Activated CD4-positive, alpha-beta T cell treated with anti-CD3 and anti-CD28 coated beads, Interleukin-2, amount 10 ng/mL, durations not matched to agents 24 days and 14 days (primary cell): ENCODE measurements at regions not wholly inside any gene's neighbourhood (a gene's known extent, or its start where the extent isn't known, plus 50 kb on each side); places are given as distances from the start of the nearest gene placed in this dataset.

Experiments
- DNase-seq: peaks from one replicate; pipeline ENCODE4 v3.0.0; 2022
- H3K27ac Mint-ChIP-seq: one replicate; pipeline ENCODE4 v1.8.0; 2022; ENCODE audit warnings: mild to moderate bottlenecking, mixed read lengths
- H3K27me3 Mint-ChIP-seq: one replicate; pipeline ENCODE4 v1.8.0; 2022; ENCODE audit warnings: mixed read lengths
- H3K36me3 Mint-ChIP-seq: one replicate; pipeline ENCODE4 v1.8.0; 2022; ENCODE audit warnings: low read depth, mild to moderate bottlenecking, mixed read lengths
- H3K4me1 Mint-ChIP-seq: one replicate; pipeline ENCODE4 v1.8.0; 2021; ENCODE audit warnings: mixed read lengths
- H3K4me3 Mint-ChIP-seq: one replicate; pipeline ENCODE4 v1.8.0; 2022; ENCODE audit warnings: mild to moderate bottlenecking, moderate library complexity, mixed read lengths
- H3K9me3 Mint-ChIP-seq: one replicate; pipeline ENCODE4 v1.8.0; 2021; ENCODE audit warnings: mixed read lengths
- intact Hi-C: fragments of 100-400 bp; cut with micrococcal nuclease; formaldehyde crosslinking; loops from one replicate; pipeline ENCODE4 v1.15.1; 2023

- H3K36me3 Mint-ChIP-seq: no peaks in the 10 kb centered on the region
- no peaks in the 10 kb centered on the region for H3K4me1 Mint-ChIP-seq
- no peak overlapping the region for H3K27ac Mint-ChIP-seq
- no peak overlapping the region for H3K4me3 Mint-ChIP-seq
- no peaks in the 10 kb centered on the region for H3K9me3 Mint-ChIP-seq
- peaks cover 2% of the 10 kb centered on the region for H3K27me3 Mint-ChIP-seq
- intact Hi-C loops: no loop called here
- DNase-seq: no peak
These were observed 73.9 kb downstream of the LSM3 start for GRCh38 chr3:14252321-14253021.

DNA sequence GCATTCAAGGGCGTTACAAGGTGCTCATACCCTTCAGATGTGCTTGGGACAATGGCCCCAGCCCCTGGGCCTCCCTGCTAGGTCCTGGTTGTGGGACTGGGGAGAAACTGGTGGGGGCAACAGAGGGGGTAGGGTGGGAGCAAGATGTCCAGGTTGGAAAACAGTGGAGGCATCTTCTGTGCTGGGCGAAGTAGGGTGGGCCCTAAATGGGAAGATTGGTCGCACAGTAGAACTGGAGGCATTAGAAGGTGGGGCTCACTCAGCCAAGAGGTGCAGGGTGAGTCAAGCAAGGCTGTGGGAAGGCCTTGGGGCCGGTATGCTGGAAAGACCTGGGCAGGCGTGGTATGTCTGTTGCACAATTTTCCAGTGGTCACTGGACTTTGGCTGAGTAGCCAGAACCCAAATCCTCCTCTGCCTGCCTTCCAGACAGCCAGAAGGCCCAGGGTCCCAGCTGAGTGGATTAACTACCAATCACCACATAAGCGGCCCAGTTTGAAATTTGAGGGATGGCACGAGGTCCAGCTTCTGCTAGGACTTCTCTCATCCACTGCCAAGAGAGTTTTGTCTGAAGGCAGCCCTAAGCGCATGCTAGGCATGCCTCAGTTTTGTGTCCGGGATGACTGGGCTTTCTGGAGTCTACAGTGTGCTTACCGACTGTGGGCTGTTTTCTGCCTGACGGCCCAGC, 74.5 kb downstream of the LSM3 start:
- peaks cover 2% of the 10 kb centered on the region for H3K27me3 Mint-ChIP-seq
- no peak overlapping the region for H3K27ac Mint-ChIP-seq
- H3K4me3 Mint-ChIP-seq: no peak overlapping the region
- intact Hi-C loops: no loop called here
- no peaks in the 10 kb centered on the region for H3K36me3 Mint-ChIP-seq
- no peak for DNase-seq
- H3K9me3 Mint-ChIP-seq: no peaks in the 10 kb centered on the region
- no peaks in the 10 kb centered on the region for H3K4me1 Mint-ChIP-seq

GRCh38 chr3:14253707-14254382, 75.2 kb downstream of the LSM3 start:
- no peak for DNase-seq
- Mint-ChIP-seq H3K4me3 (no peak overlapping the region), H3K27me3 (no peaks in the 10 kb centered on the region), H3K4me1 (no peaks in the 10 kb centered on the region), H3K9me3 (no peaks in the 10 kb centered on the region), H3K27ac (no peak overlapping the region), H3K36me3 (no peaks in the 10 kb centered on the region)
- intact Hi-C loops: no loop called here

- no peaks in the 10 kb centered on the region for H3K36me3 Mint-ChIP-seq
- no peaks in the 10 kb centered on the region for H3K4me1 Mint-ChIP-seq
- no peak overlapping the region for H3K27ac Mint-ChIP-seq
- intact Hi-C loops: no loop called here
- H3K27me3 Mint-ChIP-seq: no peaks in the 10 kb centered on the region
- no peak for DNase-seq
- H3K4me3 Mint-ChIP-seq: no peak overlapping the region
- no peaks in the 10 kb centered on the region for H3K9me3 Mint-ChIP-seq
These were observed 76.4 kb downstream of the LSM3 start for GRCh38 chr3:14254812-14255702.

DNA sequence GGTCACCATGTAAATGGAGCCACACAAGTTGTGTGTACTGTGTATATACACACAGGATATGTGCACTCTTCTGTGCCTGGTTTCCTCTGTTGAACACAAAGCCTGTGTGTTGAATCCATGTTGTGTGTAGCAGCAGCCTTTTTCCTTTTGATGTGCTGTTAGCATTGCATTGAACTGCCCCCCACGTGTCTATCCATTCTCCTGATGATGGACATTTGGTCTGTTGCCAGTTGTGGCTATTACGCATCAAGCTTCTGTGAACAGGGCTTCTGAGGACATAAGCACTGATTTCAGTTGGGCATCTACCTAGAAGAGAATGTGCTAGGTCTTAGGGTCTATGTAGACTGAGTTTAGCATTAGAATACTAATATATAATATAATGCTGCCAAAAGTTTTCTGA, 77.4 kb downstream of the LSM3 start:
- intact Hi-C loops: no loop called here
- no peaks in the 10 kb centered on the region for H3K9me3 Mint-ChIP-seq
- H3K4me3 Mint-ChIP-seq: no peak overlapping the region
- no peak overlapping the region for H3K27ac Mint-ChIP-seq
- no peaks in the 10 kb centered on the region for H3K36me3 Mint-ChIP-seq
- DNase-seq: no peak
- H3K27me3 Mint-ChIP-seq: no peaks in the 10 kb centered on the region
- no peaks in the 10 kb centered on the region for H3K4me1 Mint-ChIP-seq

- H3K36me3 Mint-ChIP-seq: no peaks in the 10 kb centered on the region
- no peaks in the 10 kb centered on the region for H3K4me1 Mint-ChIP-seq
- no peak overlapping the region for H3K27ac Mint-ChIP-seq
- H3K9me3 Mint-ChIP-seq: no peaks in the 10 kb centered on the region
- no peak overlapping the region for H3K4me3 Mint-ChIP-seq
- H3K27me3 Mint-ChIP-seq: no peaks in the 10 kb centered on the region
- intact Hi-C loops: no loop called here
- no peak for DNase-seq
These were observed 78.1 kb downstream of the LSM3 start for GRCh38 chr3:14256561-14257342.

DNA sequence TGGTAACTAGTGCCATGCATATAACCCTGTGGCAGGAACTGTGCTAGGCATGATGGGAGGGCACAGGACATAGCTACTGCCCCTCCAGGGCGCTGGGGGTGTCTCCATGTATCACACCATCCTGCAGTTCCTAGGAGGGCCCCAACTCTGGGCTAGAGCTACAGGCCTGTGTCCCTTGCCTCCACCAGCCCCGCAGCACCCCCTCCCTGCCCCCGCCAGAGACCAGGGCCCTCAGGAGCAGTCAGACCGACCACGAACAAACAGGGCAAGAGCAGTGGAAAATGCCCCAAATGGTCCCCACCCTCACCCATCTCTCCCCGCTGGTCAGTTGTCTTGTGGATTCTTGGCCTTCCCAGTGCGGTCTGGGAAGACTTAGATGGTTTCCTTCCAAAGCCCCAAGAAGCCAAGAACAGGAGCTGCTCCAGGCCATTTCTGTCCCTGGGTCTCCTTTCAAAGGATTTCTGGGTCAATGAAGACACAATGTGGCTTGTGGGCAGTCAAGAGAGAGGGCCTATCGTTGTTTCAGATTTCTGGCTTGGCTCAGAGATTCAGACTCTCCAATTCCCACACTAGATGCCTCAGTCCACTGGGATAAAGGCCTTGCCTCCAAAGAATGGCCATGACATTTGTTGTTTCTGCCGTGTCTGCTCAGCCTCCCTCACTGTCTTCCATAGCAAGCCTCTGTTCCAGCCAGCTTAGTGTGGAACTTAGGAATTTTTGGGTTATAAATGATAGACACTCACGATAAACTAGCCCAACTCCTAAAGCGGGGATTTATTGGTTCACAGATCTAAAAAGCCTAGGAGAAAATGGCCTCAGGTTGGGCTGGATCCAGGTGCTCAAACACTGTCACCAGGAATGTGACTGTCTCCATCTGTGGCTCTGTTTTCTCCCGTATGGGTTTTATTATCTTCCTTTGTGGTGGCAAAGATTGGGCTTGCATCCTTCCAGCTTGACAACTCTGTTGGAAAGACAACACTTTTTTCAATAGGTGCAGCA, 80.6 kb downstream of the LSM3 start:
- H3K4me1 Mint-ChIP-seq: no peaks in the 10 kb centered on the region
- H3K36me3 Mint-ChIP-seq: no peaks in the 10 kb centered on the region
- peaks cover 7% of the 10 kb centered on the region for H3K27me3 Mint-ChIP-seq
- DNase-seq: no peak
- intact Hi-C loops: no loop called here
- no peak overlapping the region for H3K4me3 Mint-ChIP-seq
- H3K9me3 Mint-ChIP-seq: no peaks in the 10 kb centered on the region
- H3K27ac Mint-ChIP-seq: no peak overlapping the region

- intact Hi-C loops: loop anchor here (2.0 to 5.0 kb wide), 3 partner anchors 288 to 660 kb away; no protein-coding TSS in a partner anchor
- H3K4me3 Mint-ChIP-seq: no peak overlapping the region
- no peaks in the 10 kb centered on the region for H3K9me3 Mint-ChIP-seq
- H3K36me3 Mint-ChIP-seq: no peaks in the 10 kb centered on the region
- no peak for DNase-seq
- peaks cover 7% of the 10 kb centered on the region for H3K27me3 Mint-ChIP-seq
- no peaks in the 10 kb centered on the region for H3K4me1 Mint-ChIP-seq
- H3K27ac Mint-ChIP-seq: no peak overlapping the region
These were observed 81.8 kb downstream of the LSM3 start for GRCh38 chr3:14260463-14260862.

GRCh38 chr3:14261229-14261628, 82.6 kb downstream of the LSM3 start:
- Mint-ChIP-seq H3K4me1 (no peaks in the 10 kb centered on the region), H3K4me3 (no peak overlapping the region), H3K36me3 (no peaks in the 10 kb centered on the region), H3K9me3 (no peaks in the 10 kb centered on the region), H3K27ac (no peak overlapping the region), H3K27me3 (peaks cover 7% of the 10 kb centered on the region)
- DNase-seq: peak; percentile 92
- intact Hi-C loops: loop anchor here (1.0 to 5.0 kb wide), 5 partner anchors 200 to 660 kb away; no protein-coding TSS in a partner anchor

DNA sequence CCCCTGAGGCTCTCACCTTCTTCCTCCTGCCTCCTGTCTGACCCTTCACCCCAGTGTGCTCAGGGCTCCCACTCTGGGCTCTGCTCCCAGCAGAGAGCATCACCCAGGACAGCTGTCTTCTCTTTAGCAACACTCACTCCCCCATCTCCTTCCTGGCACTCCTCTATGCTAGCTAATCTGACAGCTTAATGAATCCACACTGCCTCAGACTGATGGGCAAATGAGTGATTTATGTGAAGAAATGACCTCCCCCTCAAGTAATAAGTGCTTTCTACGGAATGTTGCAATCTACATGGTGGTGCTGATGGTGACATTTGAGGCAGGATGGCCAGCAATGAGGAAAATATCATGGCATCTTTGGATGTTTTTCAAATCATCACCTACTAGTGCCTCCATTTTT, 83.6 kb downstream of the LSM3 start:
- no peak overlapping the region for H3K4me3 Mint-ChIP-seq
- H3K27me3 Mint-ChIP-seq: peaks cover 7% of the 10 kb centered on the region
- DNase-seq: no peak
- H3K9me3 Mint-ChIP-seq: no peaks in the 10 kb centered on the region
- intact Hi-C loops: loop anchor here (5.0 kb wide), 1 partner anchor 365 kb away; no protein-coding TSS in a partner anchor
- H3K4me1 Mint-ChIP-seq: no peaks in the 10 kb centered on the region
- H3K27ac Mint-ChIP-seq: no peak overlapping the region
- no peaks in the 10 kb centered on the region for H3K36me3 Mint-ChIP-seq

DNA sequence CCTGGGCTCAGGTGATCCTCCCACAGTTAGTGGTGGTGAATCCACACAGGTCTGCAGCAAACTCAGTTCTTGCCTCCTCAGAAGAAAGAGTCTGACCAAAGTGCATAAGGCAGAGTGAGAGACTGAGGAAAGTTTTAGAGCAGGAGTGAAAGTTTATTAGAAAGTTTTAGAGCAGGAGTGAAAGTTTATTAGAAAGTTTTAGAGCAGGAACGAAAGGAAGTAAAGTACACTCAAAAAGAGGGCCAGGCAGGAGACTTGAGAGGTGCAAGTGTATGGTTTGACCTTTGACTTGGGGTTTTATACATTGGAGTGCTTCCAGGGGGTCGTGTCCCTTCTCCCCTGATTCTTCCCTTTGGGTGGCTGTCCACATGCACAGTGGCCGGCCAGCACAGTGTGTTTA, 84.2 kb downstream of the LSM3 start:
- Mint-ChIP-seq H3K4me1 (no peaks in the 10 kb centered on the region), H3K4me3 (no peak overlapping the region), H3K9me3 (no peaks in the 10 kb centered on the region), H3K36me3 (no peaks in the 10 kb centered on the region), H3K27ac (no peak overlapping the region), H3K27me3 (peaks cover 7% of the 10 kb centered on the region)
- intact Hi-C loops: loop anchor here (5.0 kb wide), 1 partner anchor 366 kb away; no protein-coding TSS in a partner anchor
- no peak for DNase-seq
